Cardiac septum (tissue), 1 donor: ENCODE measurements at regions not wholly inside any gene's neighbourhood (a gene's known extent, or its start where the extent isn't known, plus 50 kb on each side); places are given as distances from the start of the nearest gene placed in this dataset.
"Not testable (repeated sequence)": the region's sequence is repeated elsewhere in the genome, so short reads cannot be mapped to it uniquely, and the experiment has no call there.

ENCODE experiments used
- DNase-seq: peaks from one replicate; pipeline ENCODE4 v3.0.0-alpha.2; 2020; ENCODE audit warnings: low spot score
- intact Hi-C: fragments of 100-400 bp; cut with DNase I; formaldehyde crosslinking; loops from one replicate; pipeline ENCODE4 v1.14.0; 2022
- donor health status: DM: no; HTN: no; CAD: no.

DNA sequence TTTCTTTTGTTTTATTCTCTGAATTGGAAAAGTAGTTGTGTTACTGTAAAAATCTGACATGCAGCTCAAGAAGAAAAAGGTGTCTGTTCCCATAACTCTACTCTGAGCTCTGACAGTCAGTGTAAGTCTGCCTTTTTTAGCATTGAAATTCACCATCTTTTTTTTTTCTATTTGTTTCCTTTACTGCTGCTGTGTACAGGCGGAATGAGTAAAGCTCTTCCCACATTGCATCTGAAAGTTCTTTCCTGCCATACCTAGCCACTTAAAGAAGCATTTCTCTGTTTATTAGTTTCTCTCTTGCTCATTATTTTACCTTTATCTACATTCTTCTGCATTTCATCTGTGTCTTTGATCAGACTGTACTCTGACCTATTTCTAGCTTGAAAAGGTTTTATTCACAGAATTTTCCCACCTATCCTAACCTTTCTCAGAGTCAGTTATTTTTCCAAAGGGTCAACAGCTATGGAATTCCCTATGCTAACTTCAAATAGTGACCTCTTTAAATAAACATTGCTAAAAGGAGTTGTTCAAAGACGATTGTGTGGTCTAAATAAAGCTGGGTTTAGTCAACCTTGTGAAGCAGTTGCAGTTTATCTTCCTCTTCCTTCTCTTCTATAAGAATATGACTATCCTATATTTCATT, 1303.1 kb upstream of the ZEB2 start:
- intact Hi-C loops = no loop called here
- no peak for DNase-seq

DNA sequence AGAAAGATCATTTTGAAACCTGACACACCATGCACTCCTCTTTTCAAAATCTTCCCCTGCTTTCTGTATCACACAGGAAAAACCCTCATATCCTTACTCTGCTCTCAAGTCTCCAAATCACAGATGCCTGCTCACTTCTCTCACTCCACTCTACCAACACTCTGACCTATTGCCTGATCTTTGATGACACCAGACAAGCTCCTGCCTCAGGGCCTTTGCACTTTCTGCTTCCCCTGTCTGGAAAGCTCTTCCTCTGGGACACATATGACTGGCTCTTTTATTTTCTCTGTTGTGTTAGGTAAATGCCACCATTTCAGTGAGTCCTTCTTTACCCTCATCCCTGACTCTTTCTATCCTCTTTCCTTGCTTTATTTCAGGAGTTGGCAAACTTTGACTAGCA, 1300.7 kb upstream of the ZEB2 start:
- DNase-seq = no peak
- intact Hi-C loops = no loop called here

GRCh38 chr2:145818890-145819504, 1299.1 kb upstream of the ZEB2 start:
- no peak for DNase-seq
- intact Hi-C loops = no loop called here

GRCh38 chr2:145815933-145816332, 1296.0 kb upstream of the ZEB2 start:
- DNase-seq = no peak
- intact Hi-C loops = no loop called here

DNA sequence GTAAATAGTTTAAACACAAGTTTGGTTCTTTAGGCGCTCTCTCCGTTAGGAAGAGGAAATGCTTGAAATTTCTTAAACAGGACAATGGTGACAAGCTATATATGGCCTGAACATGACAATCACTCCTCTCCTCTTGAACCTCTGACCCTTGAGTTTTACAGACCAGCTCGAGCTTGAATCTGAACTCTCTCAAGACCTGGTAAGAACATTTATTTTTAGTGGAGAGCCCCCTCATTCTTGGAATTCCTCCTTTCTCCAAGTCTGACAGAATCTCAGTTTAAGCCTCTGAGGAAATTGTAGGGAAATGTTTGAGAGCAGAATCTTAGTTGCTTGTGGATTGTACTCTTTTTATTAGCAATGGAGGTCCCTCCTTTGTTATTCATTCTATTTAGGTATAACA, 1293.6 kb upstream of the ZEB2 start:
- no peak for DNase-seq

DNA sequence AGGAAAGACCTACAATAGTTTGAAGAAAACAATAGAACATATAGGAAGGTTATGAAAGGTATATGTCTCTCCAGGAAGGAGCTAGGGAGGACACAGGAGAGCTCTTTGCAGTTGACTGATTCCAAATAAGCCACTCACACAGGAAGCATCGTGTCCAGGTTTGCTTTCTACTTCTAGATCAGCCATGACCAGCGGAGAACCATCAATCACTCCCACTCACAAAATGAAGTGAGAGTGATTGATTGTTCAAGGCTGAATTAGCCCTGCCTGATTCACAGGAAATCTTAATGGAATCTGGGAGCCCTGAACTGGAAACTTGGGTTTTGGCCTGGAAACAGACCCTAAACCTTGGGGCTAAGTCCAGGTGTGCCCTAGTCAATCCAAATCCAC, 1292.2 kb upstream of the ZEB2 start:
- no peak for DNase-seq

More for the DNA sequence above, 1293.6 kb upstream of the ZEB2 start:
- intact Hi-C loops = no loop called here

GRCh38 chr2:145811276-145812164, 1291.6 kb upstream of the ZEB2 start:
- no peak for DNase-seq
- intact Hi-C loops = no loop called here

More for the DNA sequence above, 1292.2 kb upstream of the ZEB2 start:
- intact Hi-C loops = no loop called here

DNA sequence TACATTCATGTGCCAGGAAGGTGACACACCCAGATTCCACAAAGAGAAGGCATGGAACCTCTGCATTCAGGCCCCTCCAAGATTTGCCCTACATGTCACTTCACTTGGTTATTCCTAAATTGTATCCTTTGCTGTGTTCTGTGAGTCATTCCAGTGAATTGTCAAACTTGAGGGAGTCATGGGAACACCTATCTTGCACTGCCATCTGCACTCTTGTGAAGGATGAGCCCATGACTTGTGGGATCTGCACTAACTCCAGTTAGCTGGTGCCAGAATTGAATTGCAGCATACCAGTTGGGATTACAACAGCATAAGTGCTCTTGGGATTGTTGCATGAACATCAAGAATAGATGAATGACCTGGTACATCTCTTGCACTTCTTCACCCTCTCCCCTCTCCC, 1288.0 kb upstream of the ZEB2 start:
- no peak for DNase-seq
- intact Hi-C loops = no loop called here

- intact Hi-C loops = no loop called here
- no peak for DNase-seq
Measured at GRCh38 chr2:145807554-145807953, 1287.6 kb upstream of the ZEB2 start.

GRCh38 chr2:145806546-145806945, 1286.6 kb upstream of the ZEB2 start:
- no peak for DNase-seq
- intact Hi-C loops = no loop called here

GRCh38 chr2:145802133-145802532, 1282.2 kb upstream of the ZEB2 start:
- DNase-seq = no peak
- intact Hi-C loops = no loop called here

DNA sequence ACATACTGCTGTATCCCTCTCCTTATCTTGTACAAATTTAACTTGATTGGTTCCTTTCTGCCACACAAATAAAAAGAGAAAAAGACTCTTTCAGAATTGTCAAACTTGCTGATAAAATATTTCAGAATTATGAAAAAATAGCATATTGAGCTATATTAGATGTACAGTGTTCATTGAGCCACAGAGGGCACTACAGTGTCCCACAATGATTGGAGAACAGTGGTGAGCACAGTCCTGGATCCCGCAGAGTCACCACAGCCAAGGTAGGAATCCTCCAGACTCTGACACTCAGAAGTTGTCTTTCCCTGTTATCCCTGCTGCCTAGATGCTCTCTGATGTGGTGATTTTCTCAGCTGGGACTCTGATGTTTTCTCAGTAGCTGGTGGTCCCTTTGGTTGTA, 1281.3 kb upstream of the ZEB2 start:
- DNase-seq = no peak
- intact Hi-C loops = no loop called here

- intact Hi-C loops = no loop called here
- no peak for DNase-seq
Measured at GRCh38 chr2:145800151-145801091, 1280.5 kb upstream of the ZEB2 start.

GRCh38 chr2:145799595-145800108, 1279.7 kb upstream of the ZEB2 start:
- no peak for DNase-seq
- intact Hi-C loops = no loop called here

DNA sequence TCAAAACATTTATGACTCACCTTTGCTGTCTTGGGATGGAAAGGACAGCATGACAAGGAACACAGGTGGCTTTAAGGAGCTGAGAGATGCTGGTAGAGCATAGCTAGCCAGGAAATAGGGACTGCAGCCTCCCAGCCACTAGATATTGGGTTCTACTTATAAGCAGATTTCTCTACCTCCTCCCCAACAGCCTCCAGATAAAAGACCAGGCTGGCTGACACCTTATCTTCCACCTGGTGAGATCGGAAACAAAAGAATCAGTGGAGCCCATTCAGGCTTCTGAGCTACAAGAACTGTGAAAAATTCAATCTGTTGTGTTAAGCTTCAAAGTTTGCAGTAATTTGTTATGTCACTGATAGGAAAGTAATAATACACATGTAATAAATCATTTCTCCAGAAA, 1278.5 kb upstream of the ZEB2 start:
- intact Hi-C loops = no loop called here
- DNase-seq = no peak

- no peak for DNase-seq
- intact Hi-C loops = no loop called here
Measured at GRCh38 chr2:145797692-145798091, 1277.8 kb upstream of the ZEB2 start.

GRCh38 chr2:145792745-145793144, 1272.8 kb upstream of the ZEB2 start:
- no peak for DNase-seq

DNA sequence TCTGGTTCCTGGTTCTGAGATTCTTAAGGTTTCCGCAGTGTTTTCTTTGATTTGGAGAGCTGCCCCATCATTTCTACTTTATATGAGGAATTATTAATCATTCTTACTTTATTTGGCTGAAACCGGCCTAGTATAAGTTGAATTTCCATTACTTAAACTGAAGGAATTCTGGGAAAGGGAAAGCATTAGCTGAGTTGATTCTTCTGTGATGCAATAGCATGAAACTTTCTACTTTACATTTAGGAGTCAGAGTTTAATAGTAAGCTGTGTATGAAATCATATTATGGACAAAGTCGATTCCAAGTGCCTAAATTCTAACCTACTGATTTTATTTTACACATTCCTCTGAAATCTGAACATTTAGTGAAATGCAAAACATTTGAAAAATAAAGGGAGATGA, 1269.7 kb upstream of the ZEB2 start:
- intact Hi-C loops = no loop called here
- no peak for DNase-seq

More at GRCh38 chr2:145792745-145793144, 1272.8 kb upstream of the ZEB2 start:
- intact Hi-C loops = no loop called here

- DNase-seq, intact Hi-C loops: not testable (repeated sequence)
Measured at GRCh38 chr2:145787597-145788361, 1267.9 kb upstream of the ZEB2 start.
